VCaP (cell line): ENCODE measurements at regions not wholly inside any gene's neighbourhood (a gene's known extent, or its start where the extent isn't known, plus 50 kb on each side); places are given as distances from the start of the nearest gene placed in this dataset.

ENCODE experiments used
- H3K27ac ChIP-seq: fragments of 450-650 bp; 2 replicates; pipeline ENCODE4 v1.5.1; 2017
- TF ChIP-seq, protein P1 (sequence below): fragments of 450-650 bp; conservative IDR thresholded peaks from 2 replicates; pipeline ENCODE4 v1.5.1; 2017; ENCODE audit warnings: mild to moderate bottlenecking, moderate library complexity

DNA sequence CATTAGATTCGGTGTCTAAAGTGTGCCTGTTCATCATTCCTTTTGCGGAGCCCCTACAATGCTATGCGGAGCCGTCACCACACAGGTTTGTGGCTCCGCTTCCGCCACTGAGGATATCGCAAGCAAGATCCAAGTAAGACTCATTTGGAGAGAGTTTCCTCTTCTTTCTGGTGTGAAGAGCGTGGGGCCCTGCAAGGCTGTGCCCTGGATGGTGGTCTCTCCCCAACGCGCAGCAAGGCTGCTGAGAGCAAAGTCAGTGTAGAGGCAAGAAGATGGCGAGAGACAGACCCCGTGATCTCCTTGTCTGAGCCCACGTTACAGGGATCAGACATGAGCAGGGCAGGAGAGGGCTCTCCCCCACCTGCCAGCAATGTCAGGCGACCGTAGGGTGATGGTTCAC, 96.3 kb upstream of the AFDN start:
- TF ChIP-seq, protein P1, sequence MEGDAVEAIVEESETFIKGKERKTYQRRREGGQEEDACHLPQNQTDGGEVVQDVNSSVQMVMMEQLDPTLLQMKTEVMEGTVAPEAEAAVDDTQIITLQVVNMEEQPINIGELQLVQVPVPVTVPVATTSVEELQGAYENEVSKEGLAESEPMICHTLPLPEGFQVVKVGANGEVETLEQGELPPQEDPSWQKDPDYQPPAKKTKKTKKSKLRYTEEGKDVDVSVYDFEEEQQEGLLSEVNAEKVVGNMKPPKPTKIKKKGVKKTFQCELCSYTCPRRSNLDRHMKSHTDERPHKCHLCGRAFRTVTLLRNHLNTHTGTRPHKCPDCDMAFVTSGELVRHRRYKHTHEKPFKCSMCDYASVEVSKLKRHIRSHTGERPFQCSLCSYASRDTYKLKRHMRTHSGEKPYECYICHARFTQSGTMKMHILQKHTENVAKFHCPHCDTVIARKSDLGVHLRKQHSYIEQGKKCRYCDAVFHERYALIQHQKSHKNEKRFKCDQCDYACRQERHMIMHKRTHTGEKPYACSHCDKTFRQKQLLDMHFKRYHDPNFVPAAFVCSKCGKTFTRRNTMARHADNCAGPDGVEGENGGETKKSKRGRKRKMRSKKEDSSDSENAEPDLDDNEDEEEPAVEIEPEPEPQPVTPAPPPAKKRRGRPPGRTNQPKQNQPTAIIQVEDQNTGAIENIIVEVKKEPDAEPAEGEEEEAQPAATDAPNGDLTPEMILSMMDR, result no peak
- H3K27ac ChIP-seq, result no peak overlapping the region

GRCh38 chr6:167731216-167731615, 95.5 kb upstream of the AFDN start:
- TF ChIP-seq, protein P1, result no peak
- no peak overlapping the region for H3K27ac ChIP-seq

DNA sequence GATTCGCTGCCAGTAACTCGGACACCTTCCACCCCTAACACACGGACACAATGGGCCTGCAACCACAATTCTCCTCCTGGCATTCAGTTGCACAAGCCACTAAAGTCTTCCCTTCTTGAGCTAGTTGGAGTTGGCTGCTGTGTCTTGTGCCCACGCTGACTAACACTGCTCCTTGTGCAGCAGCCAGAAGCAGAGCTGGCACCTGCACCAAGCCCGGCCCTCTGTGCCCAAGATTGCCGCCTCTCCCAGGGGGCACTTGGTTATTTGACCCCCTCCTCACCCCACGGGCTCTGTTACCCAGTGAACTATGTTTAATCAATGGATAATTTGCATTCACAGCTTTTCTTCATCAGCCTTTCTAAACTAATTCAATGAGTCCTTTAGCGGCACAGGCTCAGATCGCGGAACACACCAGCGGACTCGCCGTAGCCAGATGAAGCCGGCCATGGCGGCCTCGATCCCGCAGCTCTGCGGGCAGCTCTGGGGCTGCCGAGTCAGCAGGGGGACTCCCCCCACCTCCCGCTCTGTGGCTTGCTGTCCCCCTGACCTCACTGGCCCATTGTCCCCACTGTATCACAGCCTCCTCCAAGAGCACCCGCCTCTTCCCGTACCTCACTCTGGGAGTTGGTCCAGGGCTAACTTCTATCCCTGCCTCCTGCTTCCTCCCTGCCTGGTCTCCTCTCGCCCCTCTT, 94.8 kb upstream of the AFDN start:
- no peak overlapping the region for H3K27ac ChIP-seq
- TF ChIP-seq, protein P1, result no peak

DNA sequence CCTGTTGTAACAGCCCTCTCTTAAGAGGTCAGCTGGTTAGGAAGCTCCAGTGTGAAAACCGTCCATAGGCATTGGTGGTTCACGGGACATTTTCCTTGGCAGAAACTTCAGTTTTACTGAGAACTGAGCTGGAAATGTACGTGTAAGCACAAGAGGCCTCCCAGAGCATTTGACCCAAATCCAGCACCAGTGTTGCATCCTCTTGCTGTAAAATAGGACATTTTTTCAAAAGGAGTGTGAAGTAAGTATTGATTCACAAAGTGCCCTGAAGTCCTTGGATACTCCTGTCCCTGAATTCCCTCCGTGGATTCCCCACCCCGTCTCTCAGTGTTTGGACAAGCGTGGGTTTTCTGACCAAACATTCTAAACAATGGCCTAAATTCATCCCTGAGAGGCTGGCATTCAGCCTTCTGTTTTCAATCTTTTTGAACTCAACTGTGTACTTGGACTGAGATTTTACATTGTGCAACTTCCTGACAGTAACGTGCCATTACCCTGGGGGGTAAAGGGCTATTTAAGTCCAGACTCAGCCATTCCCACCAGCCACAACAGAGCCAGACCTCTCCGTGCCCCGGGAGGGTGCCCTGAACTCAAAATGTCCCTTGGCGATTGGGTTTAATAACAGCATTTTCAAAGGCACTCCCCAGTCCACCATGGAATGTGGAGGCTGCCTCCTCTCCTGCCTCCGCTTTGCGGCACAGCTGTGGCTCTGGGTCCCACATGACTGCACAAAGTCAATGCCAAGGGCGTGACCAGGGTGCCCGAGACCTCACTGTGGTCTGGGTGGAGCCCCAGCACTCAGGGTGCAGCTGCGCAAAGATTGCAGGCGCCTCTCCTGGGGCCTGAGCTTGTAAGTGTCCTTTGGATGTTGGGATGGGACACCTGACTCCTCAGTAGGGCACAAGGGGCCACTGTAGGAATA, 92.7 kb upstream of the AFDN start:
- H3K27ac ChIP-seq, result no peak overlapping the region
- TF ChIP-seq, protein P1, result no peak

DNA sequence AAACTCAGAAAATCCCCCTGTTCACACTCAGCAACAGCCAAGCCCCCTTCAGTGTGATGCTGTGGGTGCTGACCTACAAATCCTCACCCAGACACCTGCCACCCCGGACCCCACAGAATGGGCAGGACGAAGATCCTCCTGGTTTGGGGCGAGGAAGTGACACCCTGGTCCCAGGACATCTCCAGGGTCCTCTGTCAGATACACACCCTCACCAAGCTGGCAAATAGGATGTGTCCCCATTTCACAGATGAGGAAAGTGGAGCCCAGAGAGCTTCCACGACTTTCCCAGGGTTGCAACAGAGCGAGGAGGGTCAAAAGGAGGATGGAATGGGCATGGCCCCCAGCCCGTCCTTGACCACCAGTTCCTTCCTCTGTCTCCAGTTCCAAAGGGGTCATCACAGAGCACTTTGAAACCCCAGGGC, 92.0 kb upstream of the AFDN start:
- TF ChIP-seq, protein P1, result no peak
- no peak overlapping the region for H3K27ac ChIP-seq

DNA sequence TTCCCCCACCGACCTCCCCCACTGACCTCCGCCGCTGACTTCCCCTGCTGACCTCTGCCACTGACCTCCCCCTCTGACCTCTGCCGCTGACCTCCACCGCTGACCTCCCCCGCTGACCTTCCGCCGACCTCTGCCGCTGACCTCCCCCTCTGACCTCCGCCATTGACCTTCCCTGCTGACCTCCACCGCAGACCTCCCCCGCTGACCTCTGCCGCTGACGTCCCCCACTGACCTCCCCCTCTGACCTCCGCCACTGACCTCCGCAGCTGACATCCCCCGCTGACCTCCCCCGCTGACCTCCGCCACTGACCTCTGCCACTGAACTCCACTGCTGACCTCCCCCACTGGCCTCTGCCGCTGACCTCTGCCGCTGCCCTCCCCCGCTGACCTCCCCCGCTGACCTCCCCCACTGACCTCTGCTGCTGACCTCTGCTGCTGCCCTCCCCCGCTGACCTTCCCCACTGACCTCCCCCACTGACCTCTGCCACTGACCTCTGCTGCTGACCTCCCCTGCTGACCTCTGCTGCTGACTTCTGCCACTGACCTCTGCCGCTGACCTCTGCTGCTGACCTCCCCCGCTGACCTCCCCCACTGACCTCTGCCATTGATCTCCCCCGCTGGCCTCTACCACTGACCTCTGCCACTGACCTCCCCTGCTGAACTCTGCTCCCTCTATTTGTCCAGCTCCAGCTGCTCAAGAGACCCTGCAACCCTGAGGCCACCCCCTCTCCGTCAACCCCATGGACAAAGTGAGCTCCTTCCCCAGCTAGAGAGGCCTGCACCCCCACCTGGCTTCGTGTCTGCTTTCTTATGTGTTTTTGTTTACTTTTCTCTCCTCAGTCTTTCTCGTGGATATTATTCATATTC, 91.4 kb upstream of the AFDN start:
- H3K27ac ChIP-seq, result no peak overlapping the region

More for the DNA sequence above, 91.4 kb upstream of the AFDN start:
- TF ChIP-seq, protein P1, result no peak
